Tibial nerve (tissue), 4 donors: ENCODE measurements at regions not wholly inside any gene's neighbourhood (a gene's known extent, or its start where the extent isn't known, plus 50 kb on each side); places are given as distances from the start of the nearest gene placed in this dataset.

ENCODE experiments used
- DNase-seq, 2 donors: peaks; one replicate each; pipeline ENCODE4 v3.0.0-alpha.2; 2019; ENCODE audit warnings: low spot score in 2 of 2
- H3K27ac ChIP-seq, 4 donors: fragments of 200-600 bp; sonication (generic) in 3 of 4; one replicate each; pipeline ENCODE4 v1.5.1; 2017 to 2019; ENCODE audit warnings: mild to moderate bottlenecking in 1 of 4
- H3K27me3 ChIP-seq, 2 donors: fragments of 200-600 bp; sonication (generic) in 1 of 2; one replicate each; pipeline versions ENCODE4 v1.5.1 to v1.6.0; 2017 to 2019
- H3K36me3 ChIP-seq, 3 donors: fragments of 200-600 bp; sonication (generic); one replicate each; pipeline ENCODE4 v1.5.1; 2018 to 2019
- H3K4me1 ChIP-seq, 4 donors: fragments of 200-600 bp; sonication (generic) in 3 of 4; one replicate each; pipeline ENCODE4 v1.5.1; 2017 to 2019
- H3K4me3 ChIP-seq, 4 donors: fragments of 200-600 bp; sonication (generic) in 3 of 4; one replicate each; pipeline ENCODE4 v1.5.1; 2017 to 2019; ENCODE audit warnings: mild to moderate bottlenecking in 1 of 4, moderate library complexity in 1 of 4
- H3K9me3 ChIP-seq, 4 donors: fragments of 200-600 bp; sonication (generic) in 3 of 4; one replicate each; pipeline ENCODE4 v1.5.1; 2017 to 2019
- EP300 ChIP-seq, 2 donors: sonication (generic); formaldehyde crosslinking; IDR thresholded peaks; one replicate each; pipeline ENCODE4 v1.6.1; 2017; ENCODE audit warnings: antibody characterized with exemption in 2 of 2, mild to moderate bottlenecking in 1 of 2
- POLR2A ChIP-seq, 2 donors: fragments of 450-650 bp; IDR thresholded peaks; one replicate each; pipeline ENCODE4 v1.6.1; 2017; ENCODE audit warnings: antibody characterized with exemption in 2 of 2, mild to moderate bottlenecking in 2 of 2, moderate library complexity in 2 of 2
- WGBS, 2 donors: methylation state at CpG; one replicate each; pipeline ENCODE4 v1.1.5; 2018; 5-methylcytosine and 5-hydroxymethylcytosine counted together
- TF ChIP-seq, protein P1 (sequence below), 5 experiments: fragments of 200-600 bp in 3 of 5; fragments of 450-650 bp in 2 of 5; sonication (generic) in 3 of 5; IDR thresholded peaks; one replicate each; pipeline ENCODE4 v1.5.1; 2016 to 2019; ENCODE audit warnings: antibody characterized with exemption in 5 of 5, mild to moderate bottlenecking in 3 of 5, moderate library complexity in 2 of 5

DNA sequence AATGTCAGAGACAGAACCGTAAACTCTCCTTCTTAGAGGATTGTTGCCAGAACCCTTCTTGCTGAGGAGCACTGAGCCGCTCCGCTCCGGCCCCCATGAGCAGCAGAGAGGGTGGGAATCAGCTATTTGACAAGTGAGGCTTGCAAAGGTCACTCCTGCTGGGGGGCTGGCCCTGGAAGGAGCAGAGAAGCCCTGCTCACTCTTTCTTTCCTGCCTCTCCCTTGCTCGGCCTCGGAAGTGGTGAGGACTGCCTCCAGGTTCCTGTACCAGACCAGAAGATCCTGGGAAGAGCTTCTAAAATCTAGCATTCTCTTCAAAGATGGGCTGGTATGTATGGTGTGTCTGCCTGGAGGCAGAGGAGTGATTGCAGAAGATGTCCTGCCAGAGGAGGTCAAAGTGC lies 168.6 kb upstream of the NECTIN1 start:
- no peaks in the 10 kb centered on the region for H3K9me3 ChIP-seq
- TF ChIP-seq, protein P1, sequence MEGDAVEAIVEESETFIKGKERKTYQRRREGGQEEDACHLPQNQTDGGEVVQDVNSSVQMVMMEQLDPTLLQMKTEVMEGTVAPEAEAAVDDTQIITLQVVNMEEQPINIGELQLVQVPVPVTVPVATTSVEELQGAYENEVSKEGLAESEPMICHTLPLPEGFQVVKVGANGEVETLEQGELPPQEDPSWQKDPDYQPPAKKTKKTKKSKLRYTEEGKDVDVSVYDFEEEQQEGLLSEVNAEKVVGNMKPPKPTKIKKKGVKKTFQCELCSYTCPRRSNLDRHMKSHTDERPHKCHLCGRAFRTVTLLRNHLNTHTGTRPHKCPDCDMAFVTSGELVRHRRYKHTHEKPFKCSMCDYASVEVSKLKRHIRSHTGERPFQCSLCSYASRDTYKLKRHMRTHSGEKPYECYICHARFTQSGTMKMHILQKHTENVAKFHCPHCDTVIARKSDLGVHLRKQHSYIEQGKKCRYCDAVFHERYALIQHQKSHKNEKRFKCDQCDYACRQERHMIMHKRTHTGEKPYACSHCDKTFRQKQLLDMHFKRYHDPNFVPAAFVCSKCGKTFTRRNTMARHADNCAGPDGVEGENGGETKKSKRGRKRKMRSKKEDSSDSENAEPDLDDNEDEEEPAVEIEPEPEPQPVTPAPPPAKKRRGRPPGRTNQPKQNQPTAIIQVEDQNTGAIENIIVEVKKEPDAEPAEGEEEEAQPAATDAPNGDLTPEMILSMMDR (IDR thresholded peaks at IDR 0.05): no peak
- TF ChIP-seq EP300 (IDR thresholded peaks at IDR 0.05): no peak
- no peak for TF ChIP-seq POLR2A (IDR thresholded peaks at IDR 0.05)
- WGBS, 2 donors: 74 to 77% methylated on average over 6 of the region's 6 CpGs
- peaks cover 0 to 5% (median 0%) of the 10 kb centered on the region in 4 donors for H3K4me1 ChIP-seq
- no peak for DNase-seq
- no peak overlapping the region for H3K4me3 ChIP-seq
- peaks cover 0 to 2% of the 10 kb centered on the region in 2 donors for H3K27me3 ChIP-seq
- H3K36me3 ChIP-seq: no peaks in the 10 kb centered on the region
- no peak overlapping the region for H3K27ac ChIP-seq

DNA sequence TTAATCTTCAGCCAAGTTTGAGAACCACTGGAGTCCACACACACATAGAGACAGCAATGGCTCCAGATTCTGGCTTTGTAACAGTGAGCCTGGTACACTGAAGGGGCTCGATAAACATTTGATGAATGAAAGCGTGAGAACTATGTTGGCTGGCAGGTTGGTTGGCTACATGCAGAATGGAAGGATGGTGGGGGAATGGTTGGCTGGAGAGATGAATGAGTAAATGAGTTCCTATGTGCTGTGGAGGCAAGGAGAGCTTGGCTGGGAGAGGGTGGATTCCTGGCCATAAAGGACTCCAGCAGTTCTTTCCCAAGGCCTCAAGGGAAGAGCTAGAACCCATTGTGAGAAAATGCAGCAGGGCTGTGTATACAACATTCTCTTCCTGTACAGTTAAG lies 168.0 kb upstream of the NECTIN1 start:
- H3K36me3 ChIP-seq: no peaks in the 10 kb centered on the region
- H3K4me1 ChIP-seq: peaks cover 0 to 5% (median 0%) of the 10 kb centered on the region in 4 donors
- no peak for DNase-seq
- no peaks in the 10 kb centered on the region for H3K9me3 ChIP-seq
- TF ChIP-seq EP300 (IDR thresholded peaks at IDR 0.05) (no peak), POLR2A (IDR thresholded peaks at IDR 0.05) (no peak)
- TF ChIP-seq, protein P1 (IDR thresholded peaks at IDR 0.05): no peak
- no peak overlapping the region for H3K4me3 ChIP-seq
- WGBS, 2 donors: 60 to 90% methylated on average over 2 of the region's 2 CpGs
- no peak overlapping the region for H3K27ac ChIP-seq
- H3K27me3 ChIP-seq: peaks cover 0 to 7% of the 10 kb centered on the region in 2 donors

DNA sequence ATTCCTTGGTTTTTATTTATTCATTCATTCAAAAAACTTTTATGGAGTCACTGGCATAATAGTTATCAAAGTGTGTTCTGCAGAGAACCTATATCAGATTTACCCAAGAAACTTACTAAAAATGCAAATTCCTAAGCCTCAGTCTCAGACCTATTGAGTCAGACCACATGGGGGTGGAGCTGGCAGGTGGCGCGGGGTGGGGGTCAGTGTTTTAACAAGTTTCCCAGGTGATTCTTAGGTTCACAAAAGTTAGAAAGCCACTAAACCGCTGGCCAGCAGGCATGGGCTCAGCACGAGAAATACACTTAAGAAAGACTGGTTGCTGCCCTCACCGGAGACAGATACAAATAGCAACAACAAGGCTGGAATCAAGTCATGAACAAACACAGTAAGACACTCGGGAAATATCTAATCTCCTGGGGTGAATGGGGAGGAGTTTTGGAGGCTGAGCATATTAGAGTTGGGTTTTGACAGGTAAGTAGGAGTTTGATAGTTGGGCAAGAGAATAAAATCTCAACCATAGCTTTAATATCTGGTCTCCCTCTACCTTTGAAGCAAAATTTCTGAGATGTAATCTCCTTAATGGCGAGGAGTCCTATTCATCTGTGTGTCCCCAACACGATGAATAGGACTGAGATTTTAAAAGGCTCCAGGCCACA lies 167.5 kb upstream of the NECTIN1 start:
- H3K4me1 ChIP-seq: peaks cover 0 to 5% (median 0%) of the 10 kb centered on the region in 4 donors
- WGBS, 2 donors: 84 to 86% methylated on average over 8 of the region's 8 CpGs
- H3K9me3 ChIP-seq: no peaks in the 10 kb centered on the region
- peaks cover 0 to 10% of the 10 kb centered on the region in 2 donors for H3K27me3 ChIP-seq
- no peak overlapping the region for H3K27ac ChIP-seq
- TF ChIP-seq POLR2A (IDR thresholded peaks at IDR 0.05) (no peak), EP300 (IDR thresholded peaks at IDR 0.05) (no peak)
- TF ChIP-seq, protein P1 (IDR thresholded peaks at IDR 0.05): no peak
- DNase-seq: no peak
- H3K4me3 ChIP-seq: no peak overlapping the region
- H3K36me3 ChIP-seq: no peaks in the 10 kb centered on the region

DNA sequence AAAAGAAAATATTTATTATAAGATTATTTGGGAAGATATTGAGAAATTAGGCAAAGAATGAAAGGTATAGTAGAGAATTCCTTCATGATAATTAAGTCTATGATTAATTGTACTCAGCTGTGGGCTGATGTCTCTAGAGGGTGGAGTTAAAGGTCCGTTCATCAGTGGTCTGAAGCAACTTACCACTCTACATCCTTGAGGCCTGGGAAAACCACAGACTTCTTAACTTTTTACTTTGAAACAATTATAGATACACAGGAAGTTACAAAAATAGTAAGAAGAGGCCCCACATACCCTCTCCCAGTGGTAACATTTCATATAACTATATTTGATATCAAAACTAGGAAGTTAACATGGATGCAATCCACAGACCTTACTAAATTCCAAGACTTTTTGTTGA lies 167.0 kb upstream of the NECTIN1 start:
- Histone ChIP-seq H3K27me3 (peaks cover 0 to 10% of the 10 kb centered on the region in 2 donors), H3K27ac (no peak overlapping the region), H3K36me3 (no peaks in the 10 kb centered on the region), H3K4me3 (no peak overlapping the region), H3K9me3 (no peaks in the 10 kb centered on the region), H3K4me1 (peaks cover 0 to 5% (median 0%) of the 10 kb centered on the region in 4 donors)
- 33 to 49% methylated on average over 1 of the region's 1 CpG for WGBS, 2 donors
- DNase-seq: no peak
- TF ChIP-seq, protein P1 (IDR thresholded peaks at IDR 0.05): no peak
- TF ChIP-seq POLR2A (IDR thresholded peaks at IDR 0.05): no peak
- no peak for TF ChIP-seq EP300 (IDR thresholded peaks at IDR 0.05)

GRCh38 chr11:119894916-119895315 lies 165.9 kb upstream of the NECTIN1 start:
- H3K27me3 ChIP-seq: peaks cover 0 to 10% of the 10 kb centered on the region in 2 donors
- peaks cover 0 to 5% (median 0%) of the 10 kb centered on the region in 4 donors for H3K4me1 ChIP-seq
- no peaks in the 10 kb centered on the region for H3K36me3 ChIP-seq
- no peaks in the 10 kb centered on the region for H3K9me3 ChIP-seq
- H3K4me3 ChIP-seq: no peak overlapping the region
- no peak for TF ChIP-seq POLR2A (IDR thresholded peaks at IDR 0.05)
- TF ChIP-seq, protein P1 (IDR thresholded peaks at IDR 0.05): no peak
- no peak for TF ChIP-seq EP300 (IDR thresholded peaks at IDR 0.05)
- 94 to 98% methylated on average over 3 to 4 of the region's 4 CpGs for WGBS, 2 donors
- no peak for DNase-seq
- no peak overlapping the region for H3K27ac ChIP-seq
